CD1c-positive myeloid dendritic cell (primary cell): ENCODE measurements at regions not wholly inside any gene's neighbourhood (a gene's known extent, or its start where the extent isn't known, plus 50 kb on each side); places are given as distances from the start of the nearest gene placed in this dataset.

Source experiments
- DNase-seq: peaks from one replicate; pipeline ENCODE4 v3.0.0-alpha.2; 2016; ENCODE audit errors: extremely low spot score

- peak; percentile 79 for DNase-seq
Measured at GRCh38 chr6:26312501-26313397, 52.2 kb upstream of the BTN3A2 start.
